Tibial nerve (tissue), 4 donors: ENCODE measurements at regions not wholly inside any gene's neighbourhood (a gene's known extent, or its start where the extent isn't known, plus 50 kb on each side); places are given as distances from the start of the nearest gene placed in this dataset.

ENCODE experiments used
- DNase-seq, 2 donors: peaks; one replicate each; pipeline ENCODE4 v3.0.0-alpha.2; 2019; ENCODE audit warnings: low spot score in 2 of 2
- H3K27ac ChIP-seq, 4 donors: fragments of 200-600 bp; sonication (generic) in 3 of 4; one replicate each; pipeline ENCODE4 v1.5.1; 2017 to 2019; ENCODE audit warnings: mild to moderate bottlenecking in 1 of 4
- H3K27me3 ChIP-seq, 2 donors: fragments of 200-600 bp; sonication (generic) in 1 of 2; one replicate each; pipeline versions ENCODE4 v1.5.1 to v1.6.0; 2017 to 2019
- H3K36me3 ChIP-seq, 3 donors: fragments of 200-600 bp; sonication (generic); one replicate each; pipeline ENCODE4 v1.5.1; 2018 to 2019
- H3K4me1 ChIP-seq, 4 donors: fragments of 200-600 bp; sonication (generic) in 3 of 4; one replicate each; pipeline ENCODE4 v1.5.1; 2017 to 2019
- H3K4me3 ChIP-seq, 4 donors: fragments of 200-600 bp; sonication (generic) in 3 of 4; one replicate each; pipeline ENCODE4 v1.5.1; 2017 to 2019; ENCODE audit warnings: mild to moderate bottlenecking in 1 of 4, moderate library complexity in 1 of 4
- H3K9me3 ChIP-seq, 4 donors: fragments of 200-600 bp; sonication (generic) in 3 of 4; one replicate each; pipeline ENCODE4 v1.5.1; 2017 to 2019
- CTCF ChIP-seq, 5 experiments: fragments of 200-600 bp in 3 of 5; fragments of 450-650 bp in 2 of 5; sonication (generic) in 3 of 5; IDR thresholded peaks; one replicate each; pipeline ENCODE4 v1.5.1; 2016 to 2019; ENCODE audit warnings: antibody characterized with exemption in 5 of 5, mild to moderate bottlenecking in 3 of 5, moderate library complexity in 2 of 5
- EP300 ChIP-seq, 2 donors: sonication (generic); formaldehyde crosslinking; IDR thresholded peaks; one replicate each; pipeline ENCODE4 v1.6.1; 2017; ENCODE audit warnings: antibody characterized with exemption in 2 of 2, mild to moderate bottlenecking in 1 of 2
- POLR2A ChIP-seq, 2 donors: fragments of 450-650 bp; IDR thresholded peaks; one replicate each; pipeline ENCODE4 v1.6.1; 2017; ENCODE audit warnings: antibody characterized with exemption in 2 of 2, mild to moderate bottlenecking in 2 of 2, moderate library complexity in 2 of 2
- WGBS, 2 donors: methylation state at CpG; one replicate each; pipeline ENCODE4 v1.1.5; 2018; 5-methylcytosine and 5-hydroxymethylcytosine counted together

DNA sequence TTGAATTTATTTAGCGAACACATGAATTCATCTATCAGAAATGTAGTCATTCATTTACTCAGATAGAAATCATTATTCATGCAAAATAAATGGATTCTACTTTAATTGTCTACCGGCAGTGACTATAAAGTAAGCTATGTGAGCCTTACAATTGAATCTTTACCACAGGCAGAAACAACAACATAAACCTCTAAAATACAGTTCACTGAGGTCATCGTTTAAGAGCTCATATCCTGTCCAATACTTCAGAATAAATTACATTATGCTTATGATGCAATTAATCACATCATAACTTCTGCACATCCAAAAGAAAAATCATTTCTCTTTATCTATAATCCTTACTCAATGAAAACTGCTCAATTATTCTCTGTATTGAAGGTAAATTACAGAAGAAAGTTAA is 244.7 kb downstream of the HNMT start:
- H3K4me3 ChIP-seq: no peak overlapping the region
- H3K36me3 ChIP-seq: peaks cover 0 to 6% (median 0%) of the 10 kb centered on the region in 3 donors
- H3K27ac ChIP-seq: no peak overlapping the region
- peaks cover 0 to 6% (median 0%) of the 10 kb centered on the region in 4 donors for H3K9me3 ChIP-seq
- 67 to 69% methylated on average over 3 of the region's 3 CpGs for WGBS, 2 donors
- no peaks in the 10 kb centered on the region for H3K4me1 ChIP-seq
- no peaks in the 10 kb centered on the region for H3K27me3 ChIP-seq
- no peak for DNase-seq
- TF ChIP-seq CTCF (IDR thresholded peaks at IDR 0.05) (no peak), POLR2A (IDR thresholded peaks at IDR 0.05) (no peak), EP300 (IDR thresholded peaks at IDR 0.05) (no peak)

DNA sequence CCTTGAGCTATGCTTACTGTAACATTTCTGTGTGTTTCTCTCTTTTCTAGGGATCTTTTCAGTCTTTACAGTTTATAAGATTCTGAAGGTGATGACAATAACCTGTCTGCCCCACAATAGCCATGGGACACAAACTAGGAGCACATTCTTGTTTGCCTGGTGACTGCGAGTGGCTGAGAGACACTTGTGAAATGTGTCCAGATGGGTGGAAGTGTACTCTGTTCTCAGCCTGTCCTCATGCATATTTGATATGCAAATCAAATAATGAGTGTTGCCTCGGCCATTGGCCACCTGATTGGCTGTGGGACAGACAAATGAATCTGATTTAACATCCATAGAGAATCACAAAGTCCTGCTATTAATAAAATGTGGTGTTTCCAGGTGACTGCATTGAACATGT is 246.2 kb downstream of the HNMT start:
- DNase-seq: no peak
- TF ChIP-seq EP300 (IDR thresholded peaks at IDR 0.05) (no peak), POLR2A (IDR thresholded peaks at IDR 0.05) (no peak), CTCF (IDR thresholded peaks at IDR 0.05) (no peak)

GRCh38 chr2:138212434-138212833 is 248.2 kb downstream of the HNMT start:
- Histone ChIP-seq H3K9me3 (no peaks in the 10 kb centered on the region), H3K36me3 (peaks cover 0 to 6% (median 0%) of the 10 kb centered on the region in 3 donors), H3K4me1 (no peaks in the 10 kb centered on the region), H3K4me3 (no peak overlapping the region), H3K27me3 (no peaks in the 10 kb centered on the region), H3K27ac (no peak overlapping the region)
- TF ChIP-seq POLR2A (IDR thresholded peaks at IDR 0.05) (no peak), CTCF (IDR thresholded peaks at IDR 0.05) (no peak), EP300 (IDR thresholded peaks at IDR 0.05) (no peak)
- WGBS, 2 donors: 86 to 91% methylated on average over 2 of the region's 2 CpGs
- DNase-seq: no peak

More for the DNA sequence above, 246.2 kb downstream of the HNMT start:
- H3K36me3 ChIP-seq: peaks cover 0 to 6% (median 0%) of the 10 kb centered on the region in 3 donors
- H3K27ac ChIP-seq: no peak overlapping the region
- H3K9me3 ChIP-seq: peaks cover 0 to 6% (median 0%) of the 10 kb centered on the region in 4 donors
- H3K4me1 ChIP-seq: no peaks in the 10 kb centered on the region
- H3K27me3 ChIP-seq: no peaks in the 10 kb centered on the region
- no peak overlapping the region for H3K4me3 ChIP-seq
- WGBS, 2 donors: 71 to 85% methylated on average over 2 of the region's 2 CpGs

- WGBS, 2 donors: 76 to 85% methylated on average over 2 of the region's 2 CpGs
- no peaks in the 10 kb centered on the region for H3K27me3 ChIP-seq
- no peak for DNase-seq
- no peak overlapping the region for H3K4me3 ChIP-seq
- H3K36me3 ChIP-seq: peaks cover 0 to 6% (median 0%) of the 10 kb centered on the region in 3 donors
- TF ChIP-seq POLR2A (IDR thresholded peaks at IDR 0.05) (no peak), CTCF (IDR thresholded peaks at IDR 0.05) (no peak), EP300 (IDR thresholded peaks at IDR 0.05) (no peak)
- no peaks in the 10 kb centered on the region for H3K4me1 ChIP-seq
- no peak overlapping the region for H3K27ac ChIP-seq
- H3K9me3 ChIP-seq: no peaks in the 10 kb centered on the region
Observed at GRCh38 chr2:138213084-138213483, 248.8 kb downstream of the HNMT start.

GRCh38 chr2:138213624-138214023 is 249.4 kb downstream of the HNMT start:
- Histone ChIP-seq H3K9me3 (no peaks in the 10 kb centered on the region), H3K36me3 (peaks cover 0 to 6% (median 0%) of the 10 kb centered on the region in 3 donors), H3K4me3 (no peak overlapping the region), H3K27me3 (no peaks in the 10 kb centered on the region), H3K27ac (no peak overlapping the region), H3K4me1 (no peaks in the 10 kb centered on the region)
- TF ChIP-seq EP300 (IDR thresholded peaks at IDR 0.05) (no peak), POLR2A (IDR thresholded peaks at IDR 0.05) (no peak), CTCF (IDR thresholded peaks at IDR 0.05) (no peak)
- DNase-seq: no peak
